ENCODE measurements at regions not wholly inside any gene's neighbourhood (a gene's known extent, or its start where the extent isn't known, plus 50 kb on each side); places are given as distances from the start of the nearest gene placed in this dataset.
"Not testable (repeated sequence)": the region's sequence is repeated elsewhere in the genome, so short reads cannot be mapped to it uniquely, and the experiment has no call there.

DNA sequence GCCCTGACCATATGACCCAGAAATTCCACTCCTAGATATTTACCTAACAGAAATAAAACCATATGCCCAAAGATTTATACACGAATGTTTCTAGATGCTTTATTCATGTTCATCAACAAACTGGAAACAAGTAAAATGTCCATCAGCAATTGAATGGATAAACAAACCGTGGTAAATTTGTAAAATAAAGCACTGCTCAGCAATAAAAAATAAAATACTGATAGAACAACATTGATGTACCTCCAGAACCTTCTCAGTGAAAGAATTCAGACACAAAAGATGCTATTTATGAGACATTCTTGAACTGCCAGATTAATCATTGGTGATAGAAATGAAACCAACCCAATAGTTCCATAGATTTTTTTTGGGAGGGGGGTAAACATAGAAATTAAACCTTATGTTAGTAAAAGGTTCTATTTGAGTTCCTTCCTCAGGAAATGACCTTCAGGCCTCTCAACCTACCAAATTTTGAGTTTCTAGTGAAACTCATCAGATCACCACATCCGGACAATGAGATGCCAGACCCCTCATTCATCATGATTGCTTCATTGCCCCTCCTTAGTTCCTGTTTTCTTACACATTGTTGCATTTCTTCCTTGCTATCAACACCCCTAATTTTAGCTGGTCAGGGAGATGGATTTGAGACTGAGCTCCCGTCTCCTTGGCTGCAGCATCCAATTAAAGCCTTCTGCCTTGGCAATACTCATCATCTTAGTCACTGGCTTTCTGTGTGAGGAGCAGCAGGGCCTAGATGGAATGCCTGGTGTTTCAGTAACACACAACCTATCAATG, 203.5 kb downstream of the LPIN1 start:
- intact Hi-C loops (cut with DNase I; ENCODE audit: low total_unique reads) = no loop called here
- TF ChIP-seq POLR2A (IDR thresholded peaks at IDR 0.05) = no peak
- TF ChIP-seq, protein P1, sequence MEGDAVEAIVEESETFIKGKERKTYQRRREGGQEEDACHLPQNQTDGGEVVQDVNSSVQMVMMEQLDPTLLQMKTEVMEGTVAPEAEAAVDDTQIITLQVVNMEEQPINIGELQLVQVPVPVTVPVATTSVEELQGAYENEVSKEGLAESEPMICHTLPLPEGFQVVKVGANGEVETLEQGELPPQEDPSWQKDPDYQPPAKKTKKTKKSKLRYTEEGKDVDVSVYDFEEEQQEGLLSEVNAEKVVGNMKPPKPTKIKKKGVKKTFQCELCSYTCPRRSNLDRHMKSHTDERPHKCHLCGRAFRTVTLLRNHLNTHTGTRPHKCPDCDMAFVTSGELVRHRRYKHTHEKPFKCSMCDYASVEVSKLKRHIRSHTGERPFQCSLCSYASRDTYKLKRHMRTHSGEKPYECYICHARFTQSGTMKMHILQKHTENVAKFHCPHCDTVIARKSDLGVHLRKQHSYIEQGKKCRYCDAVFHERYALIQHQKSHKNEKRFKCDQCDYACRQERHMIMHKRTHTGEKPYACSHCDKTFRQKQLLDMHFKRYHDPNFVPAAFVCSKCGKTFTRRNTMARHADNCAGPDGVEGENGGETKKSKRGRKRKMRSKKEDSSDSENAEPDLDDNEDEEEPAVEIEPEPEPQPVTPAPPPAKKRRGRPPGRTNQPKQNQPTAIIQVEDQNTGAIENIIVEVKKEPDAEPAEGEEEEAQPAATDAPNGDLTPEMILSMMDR (IDR thresholded peaks at IDR 0.05) = no peak
- 79 to 83% methylated on average over 4 of the region's 4 CpGs for WGBS, 2 donors
- no peak for DNase-seq (ENCODE audit: low spot score in 2 of 2)
- no peak overlapping the region for H3K4me3 ChIP-seq (ENCODE audit: low read depth, poor library complexity, severe bottlenecking)

DNA sequence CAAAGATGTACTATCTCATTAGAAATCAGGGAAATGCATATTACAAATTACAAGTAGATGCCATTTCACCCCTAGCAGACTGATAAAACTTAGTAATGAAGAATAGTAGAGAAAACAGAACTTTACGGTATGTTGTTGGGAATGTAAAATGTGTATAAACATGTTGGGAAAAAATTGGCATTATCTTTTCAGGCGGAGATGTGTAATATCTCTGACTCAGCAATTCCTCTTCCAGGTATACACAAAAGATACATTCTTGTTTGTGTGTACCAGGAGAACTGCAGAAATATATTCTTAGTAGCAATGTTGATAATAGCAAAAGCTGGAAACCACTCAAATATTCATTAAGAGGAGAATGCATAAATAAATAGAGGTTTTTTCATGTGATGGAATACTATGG, 204.5 kb downstream of the LPIN1 start:
- DNase-seq (ENCODE audit: low spot score in 2 of 2) = no peak
- intact Hi-C loops (cut with DNase I; ENCODE audit: low total_unique reads) = no loop called here
- no peak overlapping the region for H3K4me3 ChIP-seq (ENCODE audit: low read depth, poor library complexity, severe bottlenecking)
- TF ChIP-seq POLR2A (IDR thresholded peaks at IDR 0.05) = no peak
- TF ChIP-seq, protein P1 (IDR thresholded peaks at IDR 0.05) = no peak
- 59 to 61% methylated on average over 2 of the region's 2 CpGs for WGBS, 2 donors

DNA sequence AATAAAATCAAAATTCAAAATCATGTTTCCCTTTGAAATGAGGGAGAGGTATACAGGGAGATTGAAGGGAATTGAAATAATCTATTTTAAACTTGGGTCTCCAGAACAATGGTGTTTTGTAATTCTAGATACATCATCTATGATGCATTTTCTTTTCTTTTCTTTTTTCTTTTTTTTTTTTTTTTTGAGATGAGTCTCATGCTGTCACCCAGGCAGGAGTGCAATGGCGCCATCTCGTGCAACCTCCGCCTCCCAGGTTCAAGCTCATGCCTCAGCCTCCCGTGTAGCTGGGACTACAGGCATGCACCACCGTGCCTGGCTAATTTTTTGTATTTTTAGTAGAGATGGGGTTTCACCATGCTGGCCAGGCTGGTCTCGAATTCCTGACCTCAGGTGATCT, 205.1 kb downstream of the LPIN1 start:
- 88 to 91% methylated on average over 6 of the region's 6 CpGs for WGBS, 2 donors
- DNase-seq (ENCODE audit: low spot score in 2 of 2); H3K4me3 ChIP-seq (ENCODE audit: low read depth, poor library complexity, severe bottlenecking); intact Hi-C loops (cut with DNase I; ENCODE audit: low total_unique reads): not testable (repeated sequence)

DNA sequence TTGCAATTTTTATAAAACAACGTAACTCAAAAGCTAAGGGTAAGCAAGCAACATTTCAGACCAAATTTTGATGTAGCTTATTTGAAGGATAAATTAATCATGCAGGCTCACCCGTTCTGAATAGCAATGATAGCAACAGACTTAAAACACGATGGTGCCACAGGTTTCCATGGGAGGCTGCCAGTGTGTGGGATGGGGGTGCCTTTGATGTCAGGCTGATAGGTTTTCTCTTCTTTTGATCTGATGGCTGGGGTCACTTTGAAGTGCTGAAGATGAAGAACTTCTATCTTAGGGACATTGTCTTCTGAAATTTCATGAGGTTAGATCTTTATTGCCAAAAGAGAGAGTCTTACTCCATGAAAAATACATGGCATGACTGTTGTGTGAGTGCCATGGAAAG, 206.8 kb downstream of the LPIN1 start:
- intact Hi-C loops (cut with DNase I; ENCODE audit: low total_unique reads) = no loop called here
- TF ChIP-seq POLR2A (IDR thresholded peaks at IDR 0.05) = no peak
- TF ChIP-seq, protein P1 (IDR thresholded peaks at IDR 0.05) = no peak
- 83 to 90% methylated on average over 3 of the region's 3 CpGs for WGBS, 2 donors
- H3K4me3 ChIP-seq (ENCODE audit: low read depth, poor library complexity, severe bottlenecking) = no peak overlapping the region
- DNase-seq (ENCODE audit: low spot score in 2 of 2) = no peak

DNA sequence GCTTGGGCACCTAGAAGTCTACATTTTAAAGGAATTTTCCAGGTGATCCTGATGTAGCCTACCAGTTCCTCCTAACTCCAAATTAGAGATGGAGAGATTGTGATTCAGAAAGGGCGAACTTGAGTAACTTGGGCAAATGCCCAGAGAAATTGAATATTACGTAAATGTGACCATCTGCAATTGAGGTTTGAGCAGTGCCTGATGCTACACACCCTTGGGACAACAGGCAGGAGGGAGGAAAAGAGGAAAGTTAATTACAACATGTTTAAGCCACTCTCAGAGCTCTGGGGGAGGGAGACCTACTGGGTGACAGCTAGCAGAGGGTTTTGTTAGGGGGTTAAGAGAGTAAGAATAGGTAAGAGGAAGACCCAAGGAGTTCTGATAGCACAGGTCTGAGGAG, 208.9 kb downstream of the LPIN1 start:
- intact Hi-C loops (cut with DNase I; ENCODE audit: low total_unique reads) = no loop called here
- TF ChIP-seq POLR2A (IDR thresholded peaks at IDR 0.05) = no peak
- TF ChIP-seq, protein P1 (IDR thresholded peaks at IDR 0.05) = no peak
- no peak overlapping the region for H3K4me3 ChIP-seq (ENCODE audit: low read depth, poor library complexity, severe bottlenecking)
- no peak for DNase-seq (ENCODE audit: low spot score in 2 of 2)
- 22 to 31% methylated on average over 2 of the region's 2 CpGs for WGBS, 2 donors

DNA sequence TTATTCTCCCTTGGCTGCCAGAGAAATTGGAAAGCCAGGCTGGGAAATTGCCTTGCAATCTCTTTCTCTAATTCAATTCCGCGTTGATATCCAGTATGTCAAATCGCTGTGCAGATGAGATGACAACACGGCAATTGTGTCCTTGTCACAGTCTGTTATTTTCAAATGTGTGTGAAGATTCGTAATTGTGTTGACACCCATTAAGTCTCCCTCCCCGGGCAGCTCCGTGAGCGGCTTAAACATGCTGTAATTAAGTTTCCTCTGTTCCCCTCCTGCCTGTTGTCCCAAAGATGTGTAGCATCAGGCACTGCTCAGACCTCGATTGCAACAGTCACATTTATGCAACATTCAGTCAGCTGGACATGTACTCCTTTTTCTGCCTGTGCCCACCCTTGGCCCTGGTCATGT, 209.5 kb downstream of the LPIN1 start:
- 74 to 79% methylated on average over 9 of the region's 9 CpGs for WGBS, 2 donors
- DNase-seq (ENCODE audit: low spot score in 2 of 2) = no peak
- no peak overlapping the region for H3K4me3 ChIP-seq (ENCODE audit: low read depth, poor library complexity, severe bottlenecking)
- intact Hi-C loops (cut with DNase I; ENCODE audit: low total_unique reads) = no loop called here
- TF ChIP-seq, protein P1 (IDR thresholded peaks at IDR 0.05) = no peak
- TF ChIP-seq POLR2A (IDR thresholded peaks at IDR 0.05) = no peak
